ENCODE measurements at regions not wholly inside any gene's neighbourhood (a gene's known extent, or its start where the extent isn't known, plus 50 kb on each side); places are given as distances from the start of the nearest gene placed in this dataset.
A peak's percentile ranks its signal among the peaks of the same experiment; 100 is the strongest.

- peak in 1 of 2 experiments; percentile 44 for DNase-seq
Measured at GRCh38 chr20:62583424-62583920, 58.8 kb upstream of the SLCO4A1 start.

- DNase-seq = no peak
Measured at GRCh38 chr20:62584671-62585460, 57.4 kb upstream of the SLCO4A1 start.

- DNase-seq = no peak
Measured at GRCh38 chr20:62585461-62585970, 56.8 kb upstream of the SLCO4A1 start.

DNA sequence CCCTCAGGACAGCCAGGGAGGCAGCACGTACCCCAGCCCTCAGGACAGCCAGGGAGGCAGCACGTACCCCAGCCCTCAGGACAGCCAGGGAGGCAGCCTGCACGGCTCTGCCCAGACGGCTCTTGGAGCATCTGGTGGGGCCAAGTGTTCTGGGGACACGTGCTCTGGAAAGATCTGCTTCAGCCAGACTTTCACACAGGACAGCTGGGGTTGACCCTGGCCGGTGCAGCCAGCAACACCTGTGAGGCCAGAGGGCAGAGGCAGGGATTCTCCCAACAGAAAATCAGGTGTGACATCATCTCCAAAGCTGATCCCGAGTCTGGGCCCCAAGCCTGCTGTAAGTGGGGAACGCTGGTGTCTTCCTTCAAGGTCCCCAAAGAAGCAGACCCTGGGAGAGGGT is 55.5 kb upstream of the SLCO4A1 start:
- no peak for DNase-seq

GRCh38 chr20:62587757-62588402 is 54.4 kb upstream of the SLCO4A1 start:
- no peak for DNase-seq

DNA sequence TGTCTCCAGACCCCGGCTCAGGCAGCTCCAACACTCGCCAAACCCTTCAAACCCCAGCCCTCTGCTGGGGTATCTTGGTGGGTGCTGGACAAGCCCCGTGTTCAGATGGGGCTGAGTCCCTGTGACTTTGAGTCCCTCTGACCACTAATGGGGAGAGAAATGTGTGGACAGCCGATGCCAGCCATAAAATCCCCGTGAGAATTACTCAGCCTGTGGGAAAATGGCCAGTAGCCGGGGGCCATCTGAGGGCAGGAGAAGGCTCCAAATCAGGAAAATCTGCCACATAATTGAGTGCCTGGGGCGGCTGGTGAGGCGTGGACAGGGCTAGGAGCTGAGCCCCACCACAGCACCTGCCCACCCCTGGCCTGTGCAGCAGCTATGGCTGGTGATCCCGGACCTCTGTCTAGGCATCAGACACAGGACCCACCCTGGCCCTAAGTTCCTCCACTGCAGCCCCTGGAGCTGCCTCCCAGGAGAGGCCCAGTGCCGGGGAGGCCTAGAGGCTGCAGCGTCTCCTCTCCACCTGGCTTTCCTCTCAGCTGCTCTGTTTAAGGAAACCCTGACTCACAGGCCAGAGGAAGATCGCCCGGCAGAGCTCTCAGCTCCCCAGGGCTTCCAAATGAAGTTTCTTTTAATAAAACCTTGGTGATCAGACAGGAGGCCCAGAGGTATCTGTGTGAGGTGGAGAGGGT is 53.7 kb upstream of the SLCO4A1 start:
- no peak for DNase-seq

DNA sequence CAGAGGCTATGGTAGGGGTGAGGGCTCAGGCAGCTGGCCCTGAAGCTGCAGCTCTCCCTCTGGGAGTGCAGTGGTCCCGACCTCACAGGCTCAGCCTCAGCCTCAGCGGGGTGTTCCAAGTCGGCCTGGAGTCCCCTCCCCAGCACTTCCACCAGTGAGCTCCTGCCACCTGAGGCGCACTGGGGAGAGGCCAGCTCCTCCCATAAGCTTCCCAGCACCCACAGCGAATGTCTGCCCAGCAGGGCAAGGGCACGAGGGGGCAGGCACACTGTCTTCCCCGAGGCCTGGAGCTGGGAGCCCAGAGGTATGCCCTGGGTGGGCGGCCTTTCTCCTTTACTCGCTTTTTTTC is 53.2 kb upstream of the SLCO4A1 start:
- DNase-seq = no peak

- DNase-seq = no peak
Measured at GRCh38 chr20:62589720-62590119, 52.6 kb upstream of the SLCO4A1 start.

- no peak for DNase-seq
Measured at GRCh38 chr20:62590309-62591121, 51.8 kb upstream of the SLCO4A1 start.

- DNase-seq = no peak
Measured at GRCh38 chr20:62591122-62591468, 51.2 kb upstream of the SLCO4A1 start.

GRCh38 chr20:62591591-62591990 is 50.7 kb upstream of the SLCO4A1 start:
- DNase-seq = no peak

Measured in NCI-H1930 (cell line).